ENCODE measurements at regions not wholly inside any gene's neighbourhood (a gene's known extent, or its start where the extent isn't known, plus 50 kb on each side); places are given as distances from the start of the nearest gene placed in this dataset.

DNA sequence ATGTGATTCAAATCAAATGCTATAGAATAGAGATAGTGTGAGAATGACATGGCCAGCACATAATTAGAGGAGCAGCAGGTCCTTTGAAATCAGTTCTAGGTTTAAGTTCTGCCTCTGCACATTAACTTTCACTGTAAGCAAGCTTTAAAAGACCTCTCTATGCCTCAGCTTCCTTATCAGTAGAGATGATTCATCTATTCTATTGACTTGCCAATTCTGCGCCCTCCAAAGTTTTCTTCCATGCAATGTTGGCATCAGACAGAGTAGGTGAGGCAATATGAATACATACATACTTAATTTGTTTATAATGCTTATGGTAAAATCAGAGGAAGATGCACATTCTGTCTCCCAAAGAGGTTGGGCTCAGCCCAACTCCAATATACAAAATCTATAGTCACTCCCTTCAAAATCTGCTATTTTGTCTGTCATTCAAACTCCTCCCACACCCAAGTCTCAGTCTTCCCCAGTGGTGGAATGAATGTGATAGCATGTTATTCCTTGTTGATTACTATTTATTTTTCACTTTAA is 525.5 kb downstream of the RFC3 start:
- no peak for DNase-seq

DNA sequence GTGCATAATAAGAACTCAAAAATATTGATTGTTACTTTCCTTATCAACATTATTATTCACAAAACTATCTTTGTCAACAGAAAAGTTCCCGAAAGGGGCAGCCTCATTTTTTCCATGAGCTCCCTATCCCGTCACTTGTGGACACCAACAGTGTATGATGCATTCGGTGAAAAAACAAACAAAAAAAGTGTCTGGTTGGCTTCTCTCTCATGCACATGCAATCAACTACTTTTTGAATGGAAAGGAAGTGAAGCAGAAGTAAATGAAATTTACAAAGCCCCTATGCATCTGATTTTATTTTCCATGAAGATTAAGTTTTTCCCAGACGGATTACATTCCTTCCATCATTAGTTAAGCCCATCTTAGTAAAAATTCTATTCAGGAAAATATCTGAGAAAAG is 526.9 kb downstream of the RFC3 start:
- no peak for DNase-seq

DNA sequence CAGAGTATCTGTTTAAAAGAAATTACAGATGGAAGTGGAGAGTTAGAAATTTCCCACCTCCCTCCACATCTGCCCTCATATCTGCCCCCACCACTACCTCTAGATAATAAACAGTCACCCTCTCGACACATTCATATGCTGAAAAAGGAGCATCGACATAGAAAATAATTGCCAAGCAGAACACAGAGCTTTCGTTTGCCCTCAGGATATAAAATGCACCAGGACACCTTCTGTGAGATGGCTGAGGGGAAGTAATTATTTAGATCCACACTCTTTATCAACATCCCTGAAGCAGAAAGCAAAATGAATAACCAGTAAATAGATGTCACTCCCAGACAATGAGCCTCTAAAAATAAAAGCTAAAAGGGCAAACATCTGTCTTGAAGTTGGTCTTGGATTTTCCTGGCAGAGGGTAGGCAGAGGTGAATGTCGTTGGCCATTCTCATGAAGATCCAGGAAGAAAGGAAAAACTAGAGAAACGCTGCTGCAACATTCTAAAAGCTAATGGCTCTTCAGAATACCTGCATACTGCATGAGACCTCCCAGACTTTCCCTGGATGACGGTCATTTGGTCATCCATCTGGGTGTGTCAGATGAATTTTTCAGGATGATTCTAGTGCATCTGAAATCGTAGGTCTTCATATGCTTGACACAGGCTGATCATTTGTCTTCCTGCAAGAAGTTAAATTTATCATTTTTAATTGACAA is 527.5 kb downstream of the RFC3 start:
- DNase-seq = no peak

DNA sequence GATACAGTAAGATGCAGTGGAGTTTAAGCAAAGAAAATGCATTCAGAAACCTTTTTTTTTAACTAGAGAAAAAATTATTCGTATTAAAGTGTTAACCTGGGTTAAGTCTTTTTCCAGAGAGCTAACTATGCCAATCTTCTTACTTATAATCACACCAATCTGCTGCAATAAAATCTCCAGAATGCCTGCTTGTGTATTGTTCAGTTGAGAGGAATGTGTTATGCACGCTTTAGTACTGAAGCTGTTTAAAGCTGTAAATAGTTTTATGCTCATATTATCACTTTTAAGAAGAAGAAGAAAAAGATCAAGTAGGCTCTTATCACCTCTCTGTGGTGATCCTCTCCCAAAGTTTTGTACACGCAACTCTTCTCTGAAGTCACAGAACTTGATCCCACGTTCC is 528.7 kb downstream of the RFC3 start:
- no peak for DNase-seq

DNA sequence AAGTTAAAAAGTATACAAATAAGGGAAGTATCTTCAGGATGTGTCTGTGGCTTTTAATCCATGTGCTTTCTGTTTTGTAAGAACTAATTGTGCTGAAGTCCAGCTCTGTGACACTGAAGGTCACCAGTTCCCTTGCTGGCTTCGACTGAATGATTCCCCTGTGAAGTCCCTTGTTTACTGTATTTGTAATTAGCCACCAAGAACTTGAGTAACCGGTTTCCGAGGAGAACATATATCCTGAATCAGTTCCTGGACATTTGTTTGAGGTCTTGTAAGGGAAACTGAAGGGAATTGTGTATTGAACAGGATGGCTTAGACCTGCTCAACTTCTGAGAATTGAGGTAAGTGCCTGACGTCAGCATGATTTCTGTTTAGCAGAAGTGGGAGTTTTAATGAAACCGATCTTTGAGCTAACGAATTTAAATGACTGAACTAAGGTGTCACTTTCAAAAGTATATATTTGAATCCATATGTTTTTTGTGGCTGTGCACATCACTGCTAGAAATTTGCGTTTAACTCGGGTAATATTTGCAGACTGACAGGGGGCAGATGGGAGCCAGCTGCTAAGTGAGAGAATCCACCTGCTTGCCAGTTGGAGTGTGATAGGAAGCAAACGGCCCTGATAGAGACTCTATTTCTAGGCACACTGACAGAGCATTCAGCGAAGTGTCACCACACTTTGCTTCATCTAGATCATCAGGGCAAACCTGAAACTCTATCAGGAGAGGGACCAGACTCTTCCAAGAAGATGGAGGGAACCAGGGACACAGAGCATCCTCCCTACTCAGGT is 530.0 kb downstream of the RFC3 start:
- no peak for DNase-seq

DNA sequence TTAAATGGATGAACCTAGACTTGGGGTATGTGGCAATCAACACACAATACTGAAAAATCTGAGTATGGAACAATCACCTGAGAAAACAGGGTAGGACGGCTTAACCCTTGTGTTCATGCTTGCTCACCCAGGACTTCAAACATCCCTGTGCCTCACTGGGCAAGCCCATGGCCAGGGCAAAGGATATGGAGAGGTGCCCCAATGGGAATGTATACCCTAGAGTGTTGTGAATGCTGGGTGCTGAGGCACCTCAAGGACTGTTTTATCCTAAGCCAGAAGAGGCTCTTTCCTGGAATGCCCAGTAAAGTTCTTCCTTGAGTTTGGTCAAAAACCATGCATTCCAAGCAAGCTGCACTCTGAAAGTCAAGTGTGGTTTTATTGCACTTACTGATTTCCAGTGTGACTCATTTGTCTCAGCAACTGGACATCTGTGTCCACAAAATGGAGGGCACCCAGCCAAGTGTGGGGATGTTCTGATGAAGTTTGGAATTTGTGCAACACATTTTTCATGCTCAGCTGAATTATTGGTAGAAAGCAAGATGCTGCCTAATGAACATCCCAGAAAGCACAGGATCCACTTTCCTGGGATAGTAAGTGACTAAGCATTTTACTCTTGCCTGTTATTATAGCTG is 531.3 kb downstream of the RFC3 start:
- DNase-seq = no peak

DNA sequence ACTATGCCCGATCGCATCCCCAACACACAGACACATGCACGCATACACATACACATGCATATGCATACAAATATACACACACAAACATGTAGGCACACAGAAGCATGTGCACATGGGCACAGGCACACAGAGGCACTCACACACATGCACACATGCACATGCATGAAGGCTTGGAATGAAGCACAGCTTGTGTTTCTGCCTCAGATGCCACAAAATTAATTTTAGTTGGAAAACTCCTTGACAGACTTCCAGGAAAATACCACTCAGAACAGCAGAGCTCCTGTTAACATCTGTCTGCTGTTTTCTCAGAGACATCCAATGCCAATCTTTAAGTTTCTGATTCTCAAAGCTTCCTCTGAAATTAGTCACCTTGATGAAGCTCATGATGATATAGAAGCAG is 532.7 kb downstream of the RFC3 start:
- no peak for DNase-seq

DNA sequence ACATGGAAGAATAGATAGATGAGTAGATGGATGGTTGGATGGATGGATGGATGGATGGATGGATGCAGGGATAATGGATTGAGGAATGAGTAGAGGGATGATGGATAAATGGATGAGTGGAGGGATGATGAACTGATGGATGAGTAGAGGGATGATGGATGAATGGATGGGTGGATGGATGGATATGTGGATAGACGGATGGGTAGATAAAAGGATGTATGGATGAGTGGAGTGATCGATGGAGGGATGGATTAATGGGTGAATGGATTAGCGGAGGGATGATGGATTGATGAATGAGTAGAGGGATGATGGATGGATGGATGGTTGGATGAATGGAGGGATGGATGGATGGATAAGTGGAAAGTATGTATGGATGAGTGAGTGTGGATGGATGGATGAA is 533.2 kb downstream of the RFC3 start:
- DNase-seq = no peak

DNA sequence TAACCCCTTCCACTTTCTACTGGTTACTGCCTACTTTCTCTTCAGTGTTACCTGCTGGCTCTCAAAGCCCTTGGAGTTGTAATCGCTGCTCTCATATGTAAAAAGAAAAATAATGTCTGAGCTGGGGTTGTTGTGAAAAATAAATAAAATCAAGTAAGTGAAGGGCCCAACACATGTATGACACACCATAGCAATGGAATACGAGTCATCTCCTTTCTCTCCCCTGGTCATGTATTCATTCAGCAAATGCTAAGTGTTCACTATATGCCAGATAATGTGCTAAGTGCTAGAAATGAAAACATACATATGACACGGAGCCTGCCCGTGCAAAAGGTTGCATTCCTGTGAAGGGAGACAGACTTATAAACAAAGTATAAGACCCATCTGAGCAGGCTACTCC is 535.0 kb downstream of the RFC3 start:
- DNase-seq = no peak

DNA sequence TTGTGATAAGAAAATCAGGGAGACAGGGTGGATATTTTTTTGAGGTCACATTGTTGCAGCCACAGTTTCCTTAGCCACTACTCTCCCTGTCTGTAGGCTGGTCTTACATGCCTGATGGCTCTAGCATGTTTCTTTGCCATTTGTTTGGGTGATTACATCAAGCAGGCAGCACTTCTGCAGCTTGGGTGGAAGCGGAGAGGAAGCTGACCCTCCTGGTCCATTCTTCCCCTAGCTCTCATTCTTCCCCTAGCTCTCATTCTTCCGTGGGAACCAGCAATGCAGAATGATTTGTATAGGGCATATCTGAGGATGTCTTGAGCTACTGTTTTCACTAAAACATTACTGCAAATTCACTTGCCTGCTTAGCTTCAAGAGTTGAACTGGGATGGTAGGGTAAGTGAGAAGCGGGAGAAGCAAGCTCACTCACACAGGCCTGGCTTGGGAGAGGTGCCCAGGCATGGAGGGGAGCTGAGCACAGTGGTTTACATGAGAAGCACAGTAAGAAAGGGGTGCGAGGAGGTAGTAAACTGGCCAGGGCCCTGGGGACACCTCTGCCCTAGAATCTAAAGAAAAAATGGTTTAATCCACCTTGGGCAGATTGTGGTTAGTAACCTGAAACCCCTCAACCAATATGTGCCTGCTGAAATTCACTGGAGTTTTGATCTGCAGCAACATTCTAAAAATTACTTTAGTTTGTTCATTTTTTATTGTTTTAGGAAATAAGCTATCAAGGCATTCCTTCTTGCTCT is 538.9 kb downstream of the RFC3 start:
- no peak for DNase-seq

DNA sequence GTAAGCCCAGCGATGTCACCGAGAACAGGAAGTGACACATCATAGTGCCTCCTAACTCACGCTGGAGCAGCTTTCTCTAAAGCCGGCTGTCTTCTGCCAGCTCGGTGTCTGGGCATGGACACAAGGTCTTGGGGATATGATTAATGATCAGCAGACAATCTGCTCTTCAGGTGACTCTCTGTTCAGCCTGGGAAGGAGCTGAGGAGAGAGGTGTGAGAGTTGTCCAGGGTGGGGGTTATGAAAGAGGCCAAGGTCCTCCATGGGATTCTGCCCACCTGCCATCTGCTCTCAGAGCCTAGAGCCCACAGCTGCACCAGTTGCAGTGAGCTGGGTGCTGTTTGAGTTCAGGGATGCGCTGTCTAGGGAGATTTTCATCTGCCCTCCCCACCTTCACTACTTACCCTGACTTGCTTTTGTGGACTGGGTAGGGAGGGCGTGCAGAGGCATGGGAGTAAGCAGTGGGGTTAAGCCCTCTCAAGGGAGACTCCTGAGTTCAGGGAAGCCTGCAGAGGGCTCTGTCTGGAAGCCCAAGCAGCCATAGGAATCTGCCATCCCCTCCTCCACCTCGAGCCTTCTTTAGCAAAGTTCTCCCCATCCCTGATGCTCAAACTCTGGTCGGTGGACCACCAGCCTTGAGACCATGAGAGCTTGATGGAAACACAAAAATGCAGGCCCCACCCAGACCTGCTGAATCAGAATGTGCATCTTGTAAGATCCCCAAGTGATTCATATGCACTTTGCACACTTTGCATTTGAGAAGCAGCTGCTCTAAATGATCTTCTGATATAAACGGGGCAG is 539.7 kb downstream of the RFC3 start:
- no peak for DNase-seq

DNA sequence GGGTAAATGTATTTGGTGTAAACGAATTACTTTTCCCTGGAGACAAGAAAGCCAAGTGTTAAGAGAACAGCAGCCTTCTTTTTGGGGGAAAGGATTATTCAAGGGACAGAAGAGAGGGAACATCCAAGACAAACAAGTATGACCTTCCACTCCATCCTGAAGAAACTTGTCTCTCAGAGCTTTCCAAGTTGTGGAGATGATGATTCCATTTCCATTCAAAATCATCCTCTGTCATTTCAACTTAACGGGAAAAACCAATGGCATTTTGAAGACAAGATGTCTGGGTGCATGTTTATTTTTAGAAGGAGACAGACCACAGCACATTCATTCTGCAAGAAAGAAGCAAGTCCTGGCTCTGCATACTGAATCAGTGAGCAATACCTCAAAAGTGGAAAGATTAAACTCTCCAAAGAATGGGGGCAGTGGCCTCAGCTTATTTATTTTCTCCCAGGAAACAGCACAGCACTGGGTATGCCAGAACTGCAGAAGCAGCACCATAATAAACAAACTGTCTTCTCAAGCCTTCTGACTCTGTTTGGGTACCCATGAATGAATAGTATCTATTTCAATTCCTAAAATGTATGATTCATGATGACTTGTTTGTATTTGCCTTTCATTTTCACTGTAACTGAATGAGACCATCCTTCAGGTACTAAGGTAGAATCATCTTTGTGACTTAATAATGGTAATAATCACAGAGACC is 541.0 kb downstream of the RFC3 start:
- no peak for DNase-seq

DNA sequence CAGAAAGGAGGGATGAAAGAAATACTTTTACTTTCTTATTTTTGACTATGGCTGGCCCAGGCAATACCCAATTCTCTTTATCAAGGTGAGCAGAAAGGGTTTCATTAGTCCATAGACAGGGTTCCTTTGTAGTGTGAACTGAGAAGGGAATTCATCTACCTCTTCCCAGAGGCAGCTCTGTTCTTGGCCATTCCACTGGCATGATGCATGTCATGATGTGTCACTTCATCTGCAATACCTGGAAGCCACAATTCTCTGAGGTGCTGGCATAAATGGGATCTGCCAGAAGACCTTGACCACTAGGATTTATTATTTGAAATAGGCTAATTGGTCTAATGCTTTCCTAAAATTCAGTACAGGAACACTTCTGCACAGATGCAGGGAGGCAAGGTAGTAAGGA is 542.8 kb downstream of the RFC3 start:
- no peak for DNase-seq

DNA sequence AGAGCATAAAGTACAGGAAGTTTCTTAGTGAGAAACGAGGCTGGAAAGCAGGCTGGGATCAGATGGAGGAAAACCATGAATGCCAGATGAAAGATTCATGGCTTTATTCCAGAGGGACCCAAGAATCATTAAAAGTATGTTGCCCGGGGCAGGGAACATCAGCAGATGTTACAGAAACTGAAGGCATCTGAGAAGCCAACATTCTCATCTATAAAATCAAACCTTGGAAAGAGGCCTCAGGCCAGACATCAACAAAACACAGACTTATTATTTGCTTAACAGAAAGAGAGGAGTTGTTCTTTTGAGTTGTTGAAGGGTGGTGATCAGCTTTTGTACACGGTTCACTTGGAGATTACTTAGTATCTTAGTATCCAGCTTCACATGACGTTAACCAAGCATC is 543.6 kb downstream of the RFC3 start:
- DNase-seq = no peak

DNA sequence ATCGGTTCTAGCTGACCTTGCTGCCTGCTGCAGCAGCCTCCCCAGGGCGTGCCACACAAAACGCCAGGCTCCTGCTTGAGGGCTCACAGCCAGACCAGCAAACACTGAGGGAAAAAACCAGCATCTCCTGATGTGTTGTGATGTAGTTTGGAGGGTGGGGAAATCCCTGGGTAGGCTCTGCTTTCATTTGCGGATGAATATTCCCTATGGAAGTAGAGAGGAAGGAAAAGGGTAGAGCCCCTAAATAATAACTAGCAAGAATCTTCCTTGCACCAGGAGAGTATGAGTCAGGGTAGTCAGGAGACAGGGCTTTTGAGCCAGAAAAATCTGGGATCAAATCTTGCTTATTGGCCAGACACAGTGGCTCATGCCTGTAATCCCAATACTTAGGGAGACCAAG is 545.3 kb downstream of the RFC3 start:
- no peak for DNase-seq

DNA sequence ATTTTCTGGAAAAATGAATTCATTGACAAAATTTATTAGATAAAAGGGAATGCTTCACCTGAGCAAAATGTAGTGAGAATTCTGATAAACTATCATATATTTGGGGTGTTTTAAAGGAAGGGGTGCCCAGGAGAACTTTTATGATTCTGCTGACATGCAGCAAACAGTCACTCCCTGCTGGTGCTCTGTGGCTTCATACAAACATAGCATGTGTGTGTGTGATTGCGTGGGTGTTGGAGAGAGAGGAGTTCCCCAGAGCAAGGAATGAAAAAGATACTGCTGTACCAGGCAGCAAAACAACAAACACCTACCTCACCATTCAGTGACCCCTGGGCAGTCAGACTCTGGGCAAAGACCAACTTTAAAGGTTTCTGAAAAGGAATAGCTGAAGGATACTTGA is 546.7 kb downstream of the RFC3 start:
- no peak for DNase-seq

DNA sequence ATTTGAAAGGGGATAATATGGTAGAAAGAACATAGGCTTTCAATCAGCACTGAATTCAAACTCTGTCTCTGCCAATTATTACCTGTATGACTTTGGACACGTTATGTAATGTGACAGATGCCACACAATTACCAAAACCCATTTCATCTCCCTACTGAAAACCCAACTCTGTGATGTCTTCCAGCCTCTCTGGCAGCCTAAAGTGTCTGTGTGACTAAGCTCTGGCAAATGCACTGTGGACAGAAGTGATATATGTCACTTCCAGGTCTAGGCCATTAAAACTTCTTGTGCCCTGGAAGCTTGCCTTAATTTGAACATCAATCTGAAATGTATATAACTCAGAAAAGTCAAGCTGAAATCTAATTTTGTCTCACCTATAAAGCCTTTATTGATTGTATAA is 552.0 kb downstream of the RFC3 start:
- DNase-seq = no peak

DNA sequence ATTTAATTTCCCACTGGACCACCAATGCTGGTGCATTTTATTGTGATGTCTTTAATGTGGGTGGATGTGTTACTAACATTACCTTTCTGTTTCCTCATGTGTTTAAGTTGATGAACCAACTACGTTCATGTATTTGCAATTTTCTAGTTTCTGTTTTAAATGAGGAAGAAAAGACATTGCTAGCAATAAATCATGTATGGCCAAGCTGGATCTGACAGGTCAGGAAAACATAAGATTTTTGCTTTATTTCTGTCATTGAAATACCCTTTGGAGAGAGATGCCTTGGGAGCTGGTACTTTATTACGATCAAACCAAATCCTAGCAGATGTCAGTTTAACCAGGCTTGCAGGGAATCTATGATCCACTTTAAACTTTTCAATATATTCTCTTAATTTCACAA is 553.2 kb downstream of the RFC3 start:
- DNase-seq = no peak

DNA sequence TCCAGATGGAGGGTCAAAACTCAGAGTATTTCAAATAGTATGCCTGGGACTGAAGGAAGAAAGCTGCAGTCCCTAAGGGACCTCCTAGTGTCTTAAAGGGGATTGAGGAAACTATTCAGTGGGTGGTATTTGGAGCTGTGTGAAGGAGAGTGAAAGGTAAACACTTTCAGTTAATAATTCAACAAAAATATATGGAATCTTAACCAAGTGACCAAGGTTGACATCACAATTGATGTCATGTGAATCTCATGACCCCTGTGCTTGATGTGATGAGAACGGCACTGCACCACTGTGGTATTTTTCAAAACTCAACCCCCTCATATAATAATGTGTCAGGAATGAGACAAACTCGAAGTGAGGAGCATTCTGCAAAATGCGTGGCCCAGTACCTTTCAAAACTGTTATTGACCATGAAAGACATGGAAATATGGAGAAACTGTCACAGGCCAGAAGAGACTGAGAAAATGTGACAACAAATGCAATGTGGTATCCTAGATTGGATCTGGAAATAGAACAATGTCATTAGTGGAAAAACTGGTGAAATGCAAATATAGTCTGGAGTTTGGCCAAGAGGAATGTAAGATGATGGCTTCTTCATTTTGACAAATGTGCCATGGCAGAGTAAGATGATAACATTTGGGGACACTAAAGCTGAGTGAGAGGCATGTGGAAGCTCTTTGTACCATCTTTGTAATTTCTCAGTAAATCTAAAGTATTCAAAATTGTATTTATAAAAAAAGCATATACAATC is 553.9 kb downstream of the RFC3 start:
- DNase-seq = no peak

DNA sequence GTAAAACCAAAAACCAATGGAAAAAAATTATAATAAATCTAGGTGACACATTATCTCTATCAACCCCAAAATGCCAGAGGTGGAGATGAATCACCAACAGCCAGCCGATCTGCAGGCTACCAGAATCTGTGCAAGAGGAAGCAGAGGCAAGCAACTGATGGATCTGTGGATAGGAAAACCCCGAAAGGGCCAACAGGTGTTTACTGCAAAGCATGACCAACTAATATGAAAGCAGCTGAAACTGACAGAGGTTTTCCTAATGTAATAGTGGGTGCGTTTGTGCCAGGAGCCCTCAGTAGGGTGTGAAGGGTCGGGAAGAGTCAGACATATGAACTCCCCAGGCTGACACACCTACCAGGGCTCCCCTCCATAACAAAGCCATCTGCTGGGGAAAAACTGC is 554.6 kb downstream of the RFC3 start:
- no peak for DNase-seq

DNA sequence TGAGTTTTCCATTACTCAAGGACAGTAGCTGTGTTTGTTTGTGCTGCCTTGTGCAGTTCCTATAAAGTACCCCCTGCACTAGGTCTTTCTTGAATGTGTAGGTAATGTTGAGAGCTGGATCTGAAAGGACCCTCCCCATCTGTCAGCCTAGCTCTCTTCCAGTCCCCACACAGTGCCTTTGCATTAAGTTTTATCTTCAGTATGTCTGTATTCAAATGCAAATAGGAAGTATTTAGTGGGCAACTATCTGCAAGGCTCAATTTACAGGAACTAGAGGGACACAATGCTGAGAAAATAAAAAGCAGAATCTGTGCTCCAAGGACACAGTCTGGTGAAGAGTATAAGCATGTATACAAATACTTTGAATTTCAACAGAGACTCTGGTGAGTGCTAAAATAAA is 558.5 kb downstream of the RFC3 start:
- DNase-seq = no peak
